Choroid plexus epithelial cell (primary cell): ENCODE measurements at regions not wholly inside any gene's neighbourhood (a gene's known extent, or its start where the extent isn't known, plus 50 kb on each side); places are given as distances from the start of the nearest gene placed in this dataset.
"Not testable (repeated sequence)": the region's sequence is repeated elsewhere in the genome, so short reads cannot be mapped to it uniquely, and the experiment has no call there.

ENCODE experiments used
- DNase-seq: peaks from one replicate; pipeline ENCODE4 v3.0.0-alpha.2; 2010; ENCODE audit warnings: low read depth
- H3K4me3 ChIP-seq: 2 replicates; pipeline ENCODE4 v1.5.1; 2011; ENCODE audit warnings: low read depth, mild to moderate bottlenecking, control low read depth, low read length, moderate library complexity
- CTCF ChIP-seq: conservative IDR thresholded peaks from 2 replicates; pipeline ENCODE4 v1.5.1; 2011; ENCODE audit warnings: low read depth, mild to moderate bottlenecking, control low read depth, inconsistent platforms, low read length, moderate library complexity

GRCh38 chrX:10676235-10676957, 56.0 kb upstream of the MID1 start:
- H3K4me3 ChIP-seq = no peak overlapping the region
- TF ChIP-seq CTCF = no peak
- no peak for DNase-seq

- no peak overlapping the region for H3K4me3 ChIP-seq
- no peak for TF ChIP-seq CTCF
- DNase-seq = no peak
These were observed 57.1 kb upstream of the MID1 start for GRCh38 chrX:10677490-10677889.

GRCh38 chrX:10679387-10679786, 59.0 kb upstream of the MID1 start:
- no peak for DNase-seq
- no peak for TF ChIP-seq CTCF
- H3K4me3 ChIP-seq = no peak overlapping the region

- no peak for TF ChIP-seq CTCF
- no peak overlapping the region for H3K4me3 ChIP-seq
- DNase-seq = no peak
These were observed 60.8 kb upstream of the MID1 start for GRCh38 chrX:10681167-10681566.

- not testable (repeated sequence) for H3K4me3 ChIP-seq, DNase-seq
These were observed 63.2 kb upstream of the MID1 start for GRCh38 chrX:10683631-10684030.

- no peak overlapping the region for H3K4me3 ChIP-seq
- no peak for DNase-seq
- no peak for TF ChIP-seq CTCF
These were observed 65.7 kb upstream of the MID1 start for GRCh38 chrX:10685923-10686595.

GRCh38 chrX:10691751-10692150, 71.4 kb upstream of the MID1 start:
- H3K4me3 ChIP-seq = not testable (repeated sequence)

More at GRCh38 chrX:10691751-10692150, 71.4 kb upstream of the MID1 start:
- not testable (repeated sequence) for DNase-seq
